HG02610 (cell line): ENCODE measurements at regions not wholly inside any gene's neighbourhood (a gene's known extent, or its start where the extent isn't known, plus 50 kb on each side); places are given as distances from the start of the nearest gene placed in this dataset.

Source experiments
- ATAC-seq: cut with Tn5 transposase; IDR thresholded peaks from one replicate; pipeline ENCODE4 v1.9.1; 2021; ENCODE audit warnings: mild to moderate bottlenecking, moderate library complexity; ENCODE audit not compliant: unreplicated experiment

DNA sequence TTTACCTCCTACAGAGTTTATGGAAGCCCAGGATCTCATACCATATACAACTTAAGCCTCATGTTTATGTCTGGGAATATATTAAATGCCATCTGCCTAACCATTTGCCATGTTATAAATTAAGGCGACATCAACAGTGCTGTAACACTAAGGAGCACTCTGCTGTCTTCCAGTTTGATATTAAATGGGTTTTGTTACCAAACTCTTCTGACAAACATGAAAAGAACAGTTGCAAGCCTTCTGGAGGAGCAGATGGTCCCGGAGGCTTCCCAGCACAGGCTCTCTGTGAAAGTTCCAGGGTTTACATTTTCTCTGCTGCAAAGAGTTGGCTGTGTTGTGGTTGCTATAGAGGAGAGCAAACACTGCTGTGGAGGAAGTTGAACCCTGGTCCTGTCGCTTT is 545.3 kb upstream of the SALL1 start:
- ATAC-seq, result no peak

DNA sequence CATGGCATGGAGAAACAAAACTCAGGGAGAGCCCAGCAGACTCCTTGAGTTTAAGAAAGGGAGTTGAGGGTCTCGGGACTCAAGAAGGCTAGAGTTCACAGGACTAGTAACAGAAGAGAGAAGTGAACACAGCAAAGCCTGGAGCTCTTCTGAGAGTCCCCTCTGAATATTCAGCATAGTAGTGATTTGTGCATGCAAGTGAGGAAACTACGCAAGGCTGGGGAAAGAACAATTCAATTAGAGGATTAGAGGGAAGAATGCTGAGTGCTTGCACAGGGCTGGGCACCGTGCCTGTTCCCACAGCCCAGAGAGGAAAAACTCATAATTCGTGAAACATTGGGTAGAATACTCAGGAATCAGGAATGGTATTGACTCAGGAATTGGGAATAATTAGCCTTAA is 540.0 kb upstream of the SALL1 start:
- ATAC-seq, result no peak

GRCh38 chr16:51685498-51685897 is 534.4 kb upstream of the SALL1 start:
- ATAC-seq, result no peak

DNA sequence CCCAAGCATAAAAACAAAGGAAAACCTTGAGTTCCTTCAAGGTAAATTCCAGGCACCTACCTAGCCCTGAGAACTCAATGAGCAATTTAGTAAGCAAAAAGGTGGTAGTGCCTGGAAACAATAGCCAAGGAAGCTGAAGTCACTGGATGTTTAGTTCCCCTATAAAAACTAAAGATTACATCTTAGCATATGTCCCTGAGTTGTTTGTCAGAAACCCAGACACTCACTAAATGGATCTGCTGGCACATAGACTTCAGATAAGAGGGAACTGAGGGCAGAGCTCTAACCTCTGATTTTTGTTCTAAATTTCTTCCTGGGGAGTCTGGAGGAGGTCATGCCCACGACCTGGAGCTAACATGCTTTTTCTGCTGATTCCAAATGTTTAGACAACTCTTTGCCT is 532.8 kb upstream of the SALL1 start:
- no peak for ATAC-seq

- ATAC-seq, result no peak
Observed at GRCh38 chr16:51682905-51683304, 531.8 kb upstream of the SALL1 start.

- no peak for ATAC-seq
Observed at GRCh38 chr16:51674615-51675014, 523.5 kb upstream of the SALL1 start.

DNA sequence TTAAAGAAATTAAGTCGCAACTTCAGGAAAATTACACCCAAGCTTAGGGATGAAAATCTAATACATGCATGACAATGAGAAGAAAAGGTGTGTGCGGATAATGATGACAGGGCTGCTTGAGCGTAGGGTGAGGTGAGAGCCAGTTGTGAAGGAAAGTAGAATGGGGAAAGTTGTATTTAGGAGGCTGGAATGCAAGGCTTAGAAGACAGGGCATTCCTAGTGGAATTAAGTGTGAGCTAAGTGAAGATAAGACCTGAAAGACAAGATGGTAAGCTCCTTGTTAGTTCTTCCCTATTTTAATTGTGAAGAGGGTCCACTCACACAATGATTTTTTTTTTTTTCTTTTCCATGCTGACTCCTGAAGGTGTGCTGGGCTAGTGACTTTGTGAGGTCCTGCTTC is 519.5 kb upstream of the SALL1 start:
- no peak for ATAC-seq

- no peak for ATAC-seq
Observed at GRCh38 chr16:51666821-51667220, 515.8 kb upstream of the SALL1 start.

DNA sequence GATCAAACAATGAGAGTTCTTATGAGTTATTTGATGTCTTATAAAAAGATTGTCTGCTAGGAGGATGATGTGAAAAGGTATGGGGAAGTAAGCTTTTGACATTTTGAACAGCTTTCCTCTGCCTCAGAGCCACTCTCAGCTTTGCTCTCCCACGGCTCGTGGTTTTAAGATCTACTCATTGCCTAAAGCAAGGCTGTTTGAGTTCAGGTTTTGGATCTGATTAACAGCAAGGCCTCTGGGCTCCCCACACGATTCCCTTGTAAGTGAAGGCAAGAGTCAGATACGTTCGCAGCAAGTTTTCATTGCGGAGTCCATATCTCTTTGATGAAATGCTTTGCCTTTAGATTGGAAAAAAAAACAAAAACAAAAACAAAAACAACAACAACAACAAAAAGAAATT is 515.0 kb upstream of the SALL1 start:
- ATAC-seq, result no peak

GRCh38 chr16:51665436-51665998 is 514.4 kb upstream of the SALL1 start:
- no peak for ATAC-seq

DNA sequence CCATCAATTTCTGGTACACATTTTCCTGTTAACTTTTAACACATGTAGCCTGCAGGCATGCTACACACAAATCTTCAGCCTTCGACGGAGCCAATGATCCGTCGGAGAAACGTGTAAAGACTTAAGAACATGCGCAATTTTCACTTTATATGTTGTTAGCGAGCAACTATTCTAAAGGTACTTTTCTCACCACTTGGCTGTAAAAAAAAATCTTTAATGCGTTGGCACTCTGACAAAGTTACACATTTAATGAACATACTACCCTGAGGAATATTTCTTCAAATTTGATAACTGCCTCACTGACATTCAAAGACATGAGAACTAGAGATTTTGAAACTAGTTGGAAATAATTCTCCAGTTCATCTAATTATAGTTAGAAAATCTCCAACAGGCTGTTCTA is 507.5 kb upstream of the SALL1 start:
- ATAC-seq, result no peak

- ATAC-seq, result no peak
Observed at GRCh38 chr16:51657848-51658247, 506.8 kb upstream of the SALL1 start.

DNA sequence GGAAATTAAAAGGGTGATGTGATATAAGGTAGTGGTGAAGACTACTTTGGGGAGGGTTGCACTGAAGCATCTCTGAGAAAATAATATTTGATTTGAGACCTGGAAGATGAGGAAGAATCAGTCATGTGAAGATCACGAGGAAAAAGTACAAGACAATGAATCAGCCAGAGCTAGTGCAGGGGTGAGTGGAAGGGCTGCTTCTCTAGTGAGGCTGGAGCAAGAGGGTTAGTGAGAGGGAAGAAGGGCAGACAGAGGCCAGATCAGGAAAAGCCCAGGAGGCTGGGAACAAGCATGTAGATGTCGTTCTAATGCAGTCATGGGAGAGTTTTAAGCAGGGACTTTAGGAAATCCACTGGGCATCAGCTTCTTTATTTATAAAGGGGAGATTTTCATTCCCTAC is 504.2 kb upstream of the SALL1 start:
- ATAC-seq, result no peak

GRCh38 chr16:51651061-51651466 is 500.0 kb upstream of the SALL1 start:
- ATAC-seq, result no peak

GRCh38 chr16:51649631-51650030 is 498.6 kb upstream of the SALL1 start:
- ATAC-seq, result no peak

GRCh38 chr16:51648526-51648925 is 497.5 kb upstream of the SALL1 start:
- ATAC-seq, result no peak

DNA sequence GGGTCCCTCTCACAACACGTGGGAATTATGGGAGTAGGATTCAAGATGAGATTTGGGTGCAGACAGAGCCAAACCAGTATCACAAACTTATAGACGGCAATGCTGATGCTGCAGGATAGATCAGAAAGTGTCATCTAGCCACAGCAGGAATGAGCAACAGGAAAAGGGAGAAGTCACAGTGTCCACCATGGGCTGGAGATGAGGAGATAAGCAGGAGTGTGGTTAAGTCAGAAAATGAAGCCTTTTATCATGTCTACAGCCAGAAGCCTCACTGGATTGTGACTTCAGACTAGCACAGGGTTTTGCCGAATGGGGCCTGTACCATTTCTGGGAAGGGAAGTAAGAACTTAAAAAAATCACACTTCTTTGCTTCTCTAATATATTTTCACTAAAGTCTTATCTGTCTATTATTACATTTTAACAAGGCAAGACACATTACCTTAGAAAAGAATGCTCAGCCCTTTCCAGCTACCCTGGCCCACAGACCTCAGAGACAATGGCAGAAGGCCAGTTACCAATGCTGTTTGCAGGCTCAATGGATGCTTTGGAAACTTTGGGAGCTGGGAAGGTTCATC is 490.2 kb upstream of the SALL1 start:
- no peak for ATAC-seq

DNA sequence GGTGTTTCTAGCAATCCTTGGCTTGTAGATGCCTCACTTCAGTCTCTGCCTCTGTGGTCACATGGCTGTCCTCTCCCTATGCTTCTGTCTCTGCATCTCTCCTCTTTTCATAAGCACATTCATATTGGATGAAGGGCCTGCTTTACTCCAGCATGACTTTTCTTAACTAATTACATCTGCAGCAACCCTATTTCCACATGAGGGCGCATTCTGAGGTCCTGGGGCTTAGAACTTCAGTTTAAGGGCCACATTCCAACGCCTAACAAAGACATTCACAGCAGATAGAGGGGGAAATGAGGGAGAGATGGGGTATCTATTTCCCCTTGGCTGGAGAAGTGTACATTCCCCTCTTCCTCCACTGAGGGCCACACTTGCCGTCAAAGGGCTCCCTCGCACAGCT is 489.1 kb upstream of the SALL1 start:
- ATAC-seq, result no peak

DNA sequence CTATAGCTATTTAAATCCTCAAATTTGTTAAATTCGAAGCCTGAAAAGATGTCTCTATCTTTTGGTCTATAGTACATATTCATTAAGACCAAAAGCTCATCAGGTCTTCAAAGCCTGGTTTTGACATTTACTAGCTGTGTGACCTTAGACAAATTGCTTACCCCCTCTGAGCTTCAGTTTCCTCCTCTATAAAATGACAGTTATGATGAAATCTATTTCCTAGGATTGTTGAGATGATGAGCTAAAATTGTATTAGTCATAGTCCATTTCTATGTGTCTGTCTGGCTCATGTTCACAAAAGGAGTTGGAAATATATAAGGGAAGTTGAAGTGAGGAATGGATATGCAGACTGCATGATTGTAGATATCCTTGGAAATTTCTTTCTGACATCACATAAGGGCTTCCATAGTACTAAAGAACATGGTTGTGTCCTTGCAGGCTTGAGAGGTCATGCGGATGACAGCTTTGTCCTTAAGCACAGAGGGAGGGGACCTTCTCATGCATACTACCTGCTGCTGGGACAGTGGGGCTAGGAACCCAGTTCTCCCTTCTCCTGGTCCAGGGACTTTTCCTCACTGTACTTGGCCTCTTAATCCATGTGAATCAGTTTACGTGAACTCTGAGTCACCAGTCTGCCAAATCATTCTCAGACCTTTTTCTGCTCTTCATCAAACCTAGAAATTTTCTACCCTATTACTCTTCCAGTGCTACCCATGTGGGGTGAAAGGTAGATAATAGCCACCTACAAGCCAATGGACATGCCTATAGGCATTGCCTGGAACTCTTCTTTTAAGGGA is 487.5 kb upstream of the SALL1 start:
- no peak for ATAC-seq

GRCh38 chr16:51637770-51638094 is 486.7 kb upstream of the SALL1 start:
- no peak for ATAC-seq

DNA sequence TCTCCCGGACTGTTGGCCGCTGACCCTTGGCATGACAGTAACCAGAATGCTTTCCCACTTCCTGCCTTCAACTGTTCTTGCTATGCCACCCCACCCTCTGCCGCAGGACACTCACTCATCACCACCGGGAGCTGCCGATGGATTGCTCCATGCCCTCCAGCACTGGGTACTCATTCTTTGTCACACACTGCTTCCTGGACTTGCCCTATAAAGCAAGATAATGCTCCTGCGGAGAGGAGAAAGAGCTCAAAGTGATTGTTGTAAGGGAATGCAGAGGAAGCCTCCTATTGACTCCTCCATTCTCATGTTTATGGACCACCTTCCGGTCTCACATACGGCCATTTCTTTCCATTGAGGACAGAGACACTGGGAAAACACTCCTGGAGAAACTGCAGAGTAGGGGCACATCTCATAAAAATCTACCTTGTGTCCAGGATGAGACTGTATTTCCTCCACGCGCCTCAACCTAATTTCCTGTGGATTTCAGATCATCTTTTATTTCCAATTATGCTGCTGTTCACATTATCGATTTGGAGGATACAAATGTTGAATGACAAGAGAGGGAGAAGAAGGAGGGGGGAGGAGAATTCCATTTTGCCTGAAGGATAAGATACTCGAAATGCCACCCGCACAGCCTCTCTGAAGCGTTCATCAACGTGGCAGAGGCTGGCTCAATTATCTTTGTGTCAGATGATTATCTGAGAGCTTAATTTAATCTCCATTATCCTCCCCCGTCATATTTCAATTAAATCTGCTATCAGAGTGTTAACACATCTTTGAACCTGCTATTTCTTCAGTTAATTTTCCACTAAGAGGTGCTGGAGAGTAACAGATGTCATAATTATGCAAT is 486.1 kb upstream of the SALL1 start:
- no peak for ATAC-seq

GRCh38 chr16:51635181-51635580 is 484.1 kb upstream of the SALL1 start:
- no peak for ATAC-seq
